ENCODE measurements at regions not wholly inside any gene's neighbourhood (a gene's known extent, or its start where the extent isn't known, plus 50 kb on each side); places are given as distances from the start of the nearest gene placed in this dataset.

DNA sequence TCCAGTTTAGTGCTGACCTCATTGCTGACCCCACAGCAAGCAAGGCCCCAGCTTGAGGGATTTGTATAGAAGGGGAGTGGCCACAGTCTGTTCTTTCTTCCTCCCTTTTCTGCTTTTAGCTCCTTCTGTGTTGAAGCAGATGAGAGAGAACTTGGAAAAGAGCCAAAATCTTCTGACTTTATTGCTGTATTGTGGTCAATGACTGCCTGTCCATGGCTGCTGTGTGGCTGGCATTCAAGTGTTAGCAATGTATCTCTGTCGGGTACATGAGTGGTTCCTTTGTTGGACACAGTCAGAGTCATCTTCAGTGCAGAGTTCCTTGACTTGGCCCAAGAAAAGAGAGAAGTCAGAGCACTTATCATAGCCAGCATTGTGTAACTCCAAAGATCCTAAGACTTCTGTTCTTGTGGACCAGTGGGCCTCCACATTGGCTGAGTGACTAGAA is 154.1 kb downstream of the LRRC70 start (continued):
- TF ChIP-seq RCOR1 (conservative IDR thresholded peaks at IDR 0.05; ENCODE audit: low read depth, low read length): no peak

DNA sequence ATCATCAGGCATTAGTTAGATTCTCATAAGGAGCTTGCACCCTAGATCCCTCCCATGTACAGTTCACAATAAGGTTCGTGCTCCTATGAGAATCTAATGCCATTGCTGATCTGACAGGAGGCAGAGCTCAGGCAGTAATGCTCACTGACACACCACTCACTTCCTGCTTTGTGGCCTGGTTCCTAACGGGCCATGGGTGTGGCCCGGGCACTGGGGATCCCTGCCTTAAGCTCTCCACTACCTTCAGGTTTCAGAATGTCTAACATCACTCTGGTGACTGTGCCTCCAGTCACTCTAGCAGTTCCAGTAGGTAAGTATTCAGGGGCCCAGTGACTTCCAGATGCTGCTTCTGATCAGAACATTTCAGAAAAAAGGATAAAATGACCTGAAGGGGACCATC is 152.4 kb downstream of the LRRC70 start:
- CTCF ChIA-PET: interaction anchor here (1.5 to 1.6 kb wide), 2 partner anchors 11 to 17 kb away, joined by 3 to 6 read pairs; no protein-coding TSS in a partner anchor
- Histone ChIP-seq H3K4me2 (ENCODE audit: control insufficient read depth, insufficient read depth) (no peak overlapping the region), H3K27ac (ENCODE audit: control insufficient read depth, insufficient read depth) (no peak overlapping the region), H2AFZ (ENCODE audit: control insufficient read depth, low read depth, low read length) (no peak overlapping the region), H3K79me2 (ENCODE audit: control insufficient read depth, insufficient read depth, low read length) (no peaks in the 10 kb centered on the region), H3K4me1 (ENCODE audit: control insufficient read depth, insufficient read depth, low read length) (no peaks in the 10 kb centered on the region), H3K9ac (ENCODE audit: control insufficient read depth, insufficient read depth, low read length) (no peak overlapping the region), H3K36me3 (ENCODE audit: control insufficient read depth in 2 of 2, insufficient read depth in 2 of 2, low read length in 1 of 2) (no peaks in the 10 kb centered on the region), H3K4me3 (no peak overlapping the region), H4K20me1 (ENCODE audit: control insufficient read depth, insufficient read depth) (no peaks in the 10 kb centered on the region), H3K27me3 (replicated peaks in 1 of 2; ENCODE audit: control insufficient read depth in 2 of 2, insufficient read depth in 2 of 2, low read length in 1 of 2) (no peaks in the 10 kb centered on the region), H3K9me3 (replicated peaks; ENCODE audit: control insufficient read depth, insufficient read depth, low read length) (no peaks in the 10 kb centered on the region)
- DNase-seq (ENCODE audit: low read depth, low spot score) (no peak), FAIRE-seq (no peak), ATAC-seq (peak; percentile 66)
- POLR2A ChIA-PET: no interaction called here
- TF ChIP-seq RBBP5 (conservative IDR thresholded peaks at IDR 0.05) (no peak), NFYB (IDR thresholded peaks at IDR 0.05; ENCODE audit: insufficient read depth, low read depth, low read length) (no peak), ESRRA (IDR thresholded peaks at IDR 0.05; ENCODE audit: low read length) (no peak), ZZZ3 (IDR thresholded peaks at IDR 0.05; ENCODE audit: control insufficient read depth, insufficient read length, low read depth) (no peak), RCOR1 (conservative IDR thresholded peaks at IDR 0.05; ENCODE audit: low read depth, low read length) (no peak), RFX5 (IDR thresholded peaks at IDR 0.05; ENCODE audit: low read depth, low read length) (no peak), EED (IDR thresholded peaks at IDR 0.05; ENCODE audit: low read depth) (no peak), ZNF217 (IDR thresholded peaks at IDR 0.05) (no peak)
- TF ChIP-seq, protein P1, sequence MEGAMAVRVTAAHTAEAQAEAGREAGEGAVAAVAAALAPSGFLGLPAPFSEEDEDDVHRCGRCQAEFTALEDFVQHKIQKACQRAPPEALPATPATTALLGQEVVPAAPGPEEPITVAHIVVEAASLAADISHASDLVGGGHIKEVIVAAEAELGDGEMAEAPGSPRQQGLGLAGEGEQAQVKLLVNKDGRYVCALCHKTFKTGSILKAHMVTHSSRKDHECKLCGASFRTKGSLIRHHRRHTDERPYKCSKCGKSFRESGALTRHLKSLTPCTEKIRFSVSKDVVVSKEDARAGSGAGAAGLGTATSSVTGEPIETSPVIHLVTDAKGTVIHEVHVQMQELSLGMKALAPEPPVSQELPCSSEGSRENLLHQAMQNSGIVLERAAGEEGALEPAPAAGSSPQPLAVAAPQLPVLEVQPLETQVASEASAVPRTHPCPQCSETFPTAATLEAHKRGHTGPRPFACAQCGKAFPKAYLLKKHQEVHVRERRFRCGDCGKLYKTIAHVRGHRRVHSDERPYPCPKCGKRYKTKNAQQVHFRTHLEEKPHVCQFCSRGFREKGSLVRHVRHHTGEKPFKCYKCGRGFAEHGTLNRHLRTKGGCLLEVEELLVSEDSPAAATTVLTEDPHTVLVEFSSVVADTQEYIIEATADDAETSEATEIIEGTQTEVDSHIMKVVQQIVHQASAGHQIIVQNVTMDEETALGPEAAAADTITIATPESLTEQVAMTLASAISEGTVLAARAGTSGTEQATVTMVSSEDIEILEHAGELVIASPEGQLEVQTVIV (IDR thresholded peaks at IDR 0.05; ENCODE audit: borderline replicate concordance, partially characterized antibody): no peak
- TF ChIP-seq, protein P2, sequence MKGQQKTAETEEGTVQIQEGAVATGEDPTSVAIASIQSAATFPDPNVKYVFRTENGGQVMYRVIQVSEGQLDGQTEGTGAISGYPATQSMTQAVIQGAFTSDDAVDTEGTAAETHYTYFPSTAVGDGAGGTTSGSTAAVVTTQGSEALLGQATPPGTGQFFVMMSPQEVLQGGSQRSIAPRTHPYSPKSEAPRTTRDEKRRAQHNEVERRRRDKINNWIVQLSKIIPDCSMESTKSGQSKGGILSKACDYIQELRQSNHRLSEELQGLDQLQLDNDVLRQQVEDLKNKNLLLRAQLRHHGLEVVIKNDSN (IDR thresholded peaks at IDR 0.05; ENCODE audit: borderline replicate concordance, extremely low read length, insufficient read depth, low read depth, low read length): no peak
- no TSS peak for BruUV-seq (replicated peaks)
- in situ Hi-C loops (cut with MboI): no loop called here
- SMC1A ChIA-PET (ENCODE audit: uncharacterized antibody, unreplicated experiment): interaction anchor here (0.6 to 4.8 kb wide), 5 partner anchors 10 to 238 kb away, joined by 3 to 30 read pairs (median 3); no protein-coding TSS in a partner anchor
- 0% methylated on average over 3 of the region's 3 CpGs for WGBS (ENCODE audit: insufficient coverage, insufficient replicate concordance, low lambda C conversion rate, missing lambda C conversion rate)
- intact Hi-C loops (cut with micrococcal nuclease; ENCODE audit: unreplicated experiment): no loop called here
- RAD21 ChIA-PET (ENCODE audit: unreplicated experiment): interaction anchor here (1.3 to 1.7 kb wide), 2 partner anchors 11 to 48 kb away, joined by 3 to 6 read pairs; no protein-coding TSS in a partner anchor

All from GM12878 (cell line).